ENCODE measurements at regions not wholly inside any gene's neighbourhood (a gene's known extent, or its start where the extent isn't known, plus 50 kb on each side); places are given as distances from the start of the nearest gene placed in this dataset.
"Not testable (repeated sequence)": the region's sequence is repeated elsewhere in the genome, so short reads cannot be mapped to it uniquely, and the experiment has no call there.

- DNase-seq, result no peak
These were observed 120.2 kb downstream of the ACAA2 start for GRCh38 chr18:49692906-49693716.

GRCh38 chr18:49691177-49691608, 122.1 kb downstream of the ACAA2 start:
- no peak for DNase-seq

- no peak for DNase-seq
These were observed 123.0 kb downstream of the ACAA2 start for GRCh38 chr18:49690312-49690711.

GRCh38 chr18:49685231-49685942, 123.5 kb downstream of the LIPG start:
- no peak for DNase-seq

GRCh38 chr18:49682803-49683190, 120.9 kb downstream of the LIPG start:
- DNase-seq, result not testable (repeated sequence)

- no peak for DNase-seq
These were observed 120.4 kb downstream of the LIPG start for GRCh38 chr18:49682173-49682802.

GRCh38 chr18:49681387-49681786, 119.5 kb downstream of the LIPG start:
- peak in 1 of 2 experiments; percentile 43 for DNase-seq

GRCh38 chr18:49678440-49678839, 116.6 kb downstream of the LIPG start:
- DNase-seq, result no peak

GRCh38 chr18:49677762-49678413, 116.0 kb downstream of the LIPG start:
- DNase-seq, result no peak

- no peak for DNase-seq
These were observed 115.2 kb downstream of the LIPG start for GRCh38 chr18:49677081-49677480.

- DNase-seq, result no peak
These were observed 111.4 kb downstream of the LIPG start for GRCh38 chr18:49673281-49673680.

- no peak for DNase-seq
These were observed 111.0 kb downstream of the LIPG start for GRCh38 chr18:49672853-49673252.

GRCh38 chr18:49669403-49669802, 107.5 kb downstream of the LIPG start:
- no peak for DNase-seq

GRCh38 chr18:49668574-49669275, 106.9 kb downstream of the LIPG start:
- no peak for DNase-seq

GRCh38 chr18:49667462-49667861, 105.6 kb downstream of the LIPG start:
- no peak for DNase-seq

GRCh38 chr18:49666045-49666775, 104.4 kb downstream of the LIPG start:
- DNase-seq, result no peak

GRCh38 chr18:49663899-49664890, 102.3 kb downstream of the LIPG start:
- no peak for DNase-seq

- DNase-seq, result no peak
These were observed 100.6 kb downstream of the LIPG start for GRCh38 chr18:49662506-49662905.

GRCh38 chr18:49658823-49659404, 97.1 kb downstream of the LIPG start:
- DNase-seq, result no peak

- no peak for DNase-seq
These were observed 94.3 kb downstream of the LIPG start for GRCh38 chr18:49656073-49656692.

Measured in NCI-H1930 (cell line).